ENCODE measurements at regions not wholly inside any gene's neighbourhood (a gene's known extent, or its start where the extent isn't known, plus 50 kb on each side); places are given as distances from the start of the nearest gene placed in this dataset.

GRCh38 chr14:62378057-62378456, 615.8 kb downstream of the SNAPC1 start:
- no peak for DNase-seq (ENCODE audit: low read depth in 2 of 2)

GRCh38 chr14:62381311-62382070, 619.3 kb downstream of the SNAPC1 start:
- no peak for DNase-seq (ENCODE audit: low read depth in 2 of 2)

- no peak for DNase-seq (ENCODE audit: low read depth in 2 of 2)
Measured at GRCh38 chr14:62409169-62409568, 636.1 kb downstream of the KCNH5 start.

- no peak for DNase-seq (ENCODE audit: low read depth in 2 of 2)
Measured at GRCh38 chr14:62409626-62410300, 635.5 kb downstream of the KCNH5 start.

GRCh38 chr14:62420847-62421246, 624.4 kb downstream of the KCNH5 start:
- no peak for DNase-seq (ENCODE audit: low read depth in 2 of 2)

GRCh38 chr14:62428429-62429203, 616.6 kb downstream of the KCNH5 start:
- no peak for DNase-seq (ENCODE audit: low read depth in 2 of 2)

GRCh38 chr14:62429683-62430082, 615.6 kb downstream of the KCNH5 start:
- no peak for DNase-seq (ENCODE audit: low read depth in 2 of 2)

- no peak for DNase-seq (ENCODE audit: low read depth in 2 of 2)
Measured at GRCh38 chr14:62431496-62431895, 613.8 kb downstream of the KCNH5 start.

GRCh38 chr14:62432955-62433354, 612.3 kb downstream of the KCNH5 start:
- no peak for DNase-seq (ENCODE audit: low read depth in 2 of 2)

GRCh38 chr14:62436261-62436660, 609.0 kb downstream of the KCNH5 start:
- no peak for DNase-seq (ENCODE audit: low read depth in 2 of 2)

GRCh38 chr14:62439210-62439609, 606.0 kb downstream of the KCNH5 start:
- no peak for DNase-seq (ENCODE audit: low read depth in 2 of 2)

GRCh38 chr14:62443796-62444195, 601.5 kb downstream of the KCNH5 start:
- no peak for DNase-seq (ENCODE audit: low read depth in 2 of 2)

- no peak for DNase-seq (ENCODE audit: low read depth in 2 of 2)
Measured at GRCh38 chr14:62445570-62445969, 599.7 kb downstream of the KCNH5 start.

GRCh38 chr14:62451221-62451620, 594.0 kb downstream of the KCNH5 start:
- no peak for DNase-seq (ENCODE audit: low read depth in 2 of 2)

- no peak for DNase-seq (ENCODE audit: low read depth in 2 of 2)
Measured at GRCh38 chr14:62453226-62453625, 592.0 kb downstream of the KCNH5 start.

- no peak for DNase-seq (ENCODE audit: low read depth in 2 of 2)
Measured at GRCh38 chr14:62455446-62455845, 589.8 kb downstream of the KCNH5 start.

GRCh38 chr14:62462988-62463387, 582.3 kb downstream of the KCNH5 start:
- DNase-seq (ENCODE audit: low read depth in 2 of 2) = no peak

GRCh38 chr14:62468946-62469345, 576.3 kb downstream of the KCNH5 start:
- no peak for DNase-seq (ENCODE audit: low read depth in 2 of 2)

- no peak for DNase-seq (ENCODE audit: low read depth in 2 of 2)
Measured at GRCh38 chr14:62470935-62471334, 574.3 kb downstream of the KCNH5 start.

GRCh38 chr14:62491146-62491545, 554.1 kb downstream of the KCNH5 start:
- DNase-seq (ENCODE audit: low read depth in 2 of 2) = no peak

GRCh38 chr14:62497708-62498107, 547.5 kb downstream of the KCNH5 start:
- no peak for DNase-seq (ENCODE audit: low read depth in 2 of 2)

GRCh38 chr14:62501021-62501750, 544.1 kb downstream of the KCNH5 start:
- no peak for DNase-seq (ENCODE audit: low read depth in 2 of 2)
